Loucy (cell line): ENCODE measurements at regions not wholly inside any gene's neighbourhood (a gene's known extent, or its start where the extent isn't known, plus 50 kb on each side); places are given as distances from the start of the nearest gene placed in this dataset.

ENCODE experiments used
- H2AFZ ChIP-seq: fragments of 200-600 bp; sonication (generic); 2 replicates; pipeline ENCODE4 v1.6.0; 2016; ENCODE audit warnings: antibody characterized with exemption, mild to moderate bottlenecking, low read length, moderate library complexity
- H3F3A ChIP-seq: fragments of 200-600 bp; 2 replicates; pipeline ENCODE4 v1.6.0; 2016; ENCODE audit warnings: antibody characterized with exemption, low read depth, mild to moderate bottlenecking
- H3K27me3 ChIP-seq: fragments of 200-600 bp; sonication (generic); 2 replicates; pipeline ENCODE4 v1.6.1; 2014; ENCODE audit warnings: low read length, mild to moderate bottlenecking; ENCODE audit not compliant: insufficient read depth, poor library complexity, severe bottlenecking
- H3K36me3 ChIP-seq: fragments of 200-600 bp; sonication (generic); 2 replicates; pipeline ENCODE4 v1.6.1; 2016; ENCODE audit warnings: low read length; ENCODE audit not compliant: insufficient read depth
- H3K4me1 ChIP-seq: fragments of 200-600 bp; sonication (generic); 2 replicates; pipeline ENCODE4 v1.5.1; 2014; ENCODE audit warnings: low read length, mild to moderate bottlenecking; ENCODE audit not compliant: insufficient read depth, poor library complexity, severe bottlenecking
- H3K4me2 ChIP-seq: fragments of 200-600 bp; sonication (generic); 2 replicates; pipeline ENCODE4 v1.6.0; 2014; ENCODE audit warnings: antibody characterized with exemption, low read length, low read depth, mild to moderate bottlenecking; ENCODE audit not compliant: poor library complexity, severe bottlenecking
- H3K4me3 ChIP-seq: fragments of 200-600 bp; sonication (generic); 2 replicates; pipeline ENCODE4 v1.5.1; 2014; ENCODE audit warnings: low read length, mild to moderate bottlenecking, mixed read lengths; ENCODE audit not compliant: poor library complexity, severe bottlenecking
- H3K79me2 ChIP-seq: fragments of 200-600 bp; sonication (generic); 2 replicates; pipeline ENCODE4 v1.6.1; 2014; ENCODE audit warnings: low read length; ENCODE audit not compliant: insufficient read depth
- H3K9ac ChIP-seq: fragments of 200-600 bp; sonication (generic); 2 replicates; pipeline ENCODE4 v1.6.0; 2014; ENCODE audit warnings: mild to moderate bottlenecking, low read depth, low read length, moderate library complexity; ENCODE audit not compliant: poor library complexity, severe bottlenecking
- H3K9me2 ChIP-seq: fragments of 200-600 bp; sonication (generic); replicated peaks from 2 replicates; pipeline ENCODE4 v1.6.1; 2016; ENCODE audit warnings: low read depth, low read length, mixed read lengths
- H3K9me3 ChIP-seq: fragments of 200-600 bp; sonication (generic); 2 replicates; pipeline ENCODE4 v1.6.1; 2014; ENCODE audit warnings: mild to moderate bottlenecking, antibody characterized with exemption, low read length, low read depth; ENCODE audit not compliant: insufficient read depth
- H4K20me1 ChIP-seq: fragments of 200-600 bp; sonication (generic); 2 replicates; pipeline ENCODE4 v1.6.0; 2014; ENCODE audit warnings: antibody characterized with exemption, low read length, mild to moderate bottlenecking; ENCODE audit not compliant: insufficient read depth, poor library complexity, severe bottlenecking
- CTCF ChIP-seq: fragments of 200-600 bp; sonication (generic); conservative IDR thresholded peaks from 2 replicates; pipeline ENCODE4 v1.5.1; 2014; ENCODE audit warnings: mild to moderate bottlenecking, antibody characterized with exemption, low read length
- EZH2phosphoT487 ChIP-seq: fragments of 200-600 bp; IDR thresholded peaks from 2 replicates; pipeline ENCODE4 v1.6.1; 2018; ENCODE audit warnings: antibody characterized with exemption, mild to moderate bottlenecking, moderate library complexity, borderline replicate concordance

- Histone ChIP-seq H3K4me3 (no peak overlapping the region), H3K36me3 (no peaks in the 10 kb centered on the region), H3K79me2 (no peaks in the 10 kb centered on the region), H3K4me2 (no peak overlapping the region), H3K9ac (no peak overlapping the region), H4K20me1 (no peaks in the 10 kb centered on the region), H3K27me3 (no peaks in the 10 kb centered on the region), H3F3A (no peaks in the 10 kb centered on the region), H2AFZ (no peak overlapping the region), H3K9me2 (no peaks in the 10 kb centered on the region), H3K9me3 (no peaks in the 10 kb centered on the region), H3K4me1 (no peaks in the 10 kb centered on the region)
- TF ChIP-seq EZH2phosphoT487: no peak
- no peak for TF ChIP-seq CTCF
These were observed 103.7 kb downstream of the IRS2 start for GRCh38 chr13:109682534-109683244.

- H3K4me1 ChIP-seq: no peaks in the 10 kb centered on the region
- H3K4me3 ChIP-seq: no peak overlapping the region
- no peaks in the 10 kb centered on the region for H3K79me2 ChIP-seq
- no peak overlapping the region for H3K4me2 ChIP-seq
- no peak for TF ChIP-seq EZH2phosphoT487
- no peak for TF ChIP-seq CTCF
- no peaks in the 10 kb centered on the region for H3K9me2 ChIP-seq
- H3K9ac ChIP-seq: no peak overlapping the region
- H3F3A ChIP-seq: no peaks in the 10 kb centered on the region
- H2AFZ ChIP-seq: no peak overlapping the region
- H4K20me1 ChIP-seq: no peaks in the 10 kb centered on the region
- H3K27me3 ChIP-seq: no peaks in the 10 kb centered on the region
- no peaks in the 10 kb centered on the region for H3K9me3 ChIP-seq
- H3K36me3 ChIP-seq: no peaks in the 10 kb centered on the region
These were observed 105.5 kb downstream of the IRS2 start for GRCh38 chr13:109680930-109681329.

- TF ChIP-seq EZH2phosphoT487 (no peak), CTCF (no peak)
- H3K4me2 ChIP-seq: no peak overlapping the region
- no peaks in the 10 kb centered on the region for H3K4me1 ChIP-seq
- H2AFZ ChIP-seq: no peak overlapping the region
- H3F3A ChIP-seq: no peaks in the 10 kb centered on the region
- no peaks in the 10 kb centered on the region for H3K9me2 ChIP-seq
- no peaks in the 10 kb centered on the region for H3K36me3 ChIP-seq
- H3K27me3 ChIP-seq: no peaks in the 10 kb centered on the region
- no peaks in the 10 kb centered on the region for H4K20me1 ChIP-seq
- no peak overlapping the region for H3K4me3 ChIP-seq
- H3K79me2 ChIP-seq: no peaks in the 10 kb centered on the region
- H3K9me3 ChIP-seq: no peaks in the 10 kb centered on the region
- no peak overlapping the region for H3K9ac ChIP-seq
These were observed 106.1 kb downstream of the IRS2 start for GRCh38 chr13:109680288-109680687.
